Stimulated activated naive CD8-positive, alpha-beta T cell treated with anti-CD3 and anti-CD28 coated beads, Interleukin-15, Interleukin-2, amounts not matched to agents 100 ng/mL and 50 ng/mL, for 24 hours (primary cell): ENCODE measurements at regions not wholly inside any gene's neighbourhood (a gene's known extent, or its start where the extent isn't known, plus 50 kb on each side); places are given as distances from the start of the nearest gene placed in this dataset.
"Not testable (repeated sequence)": the region's sequence is repeated elsewhere in the genome, so short reads cannot be mapped to it uniquely, and the experiment has no call there.

Experiments
- H3K27ac Mint-ChIP-seq: one replicate; pipeline ENCODE4 v1.8.0; 2021; ENCODE audit warnings: mild to moderate bottlenecking, mixed read lengths
- H3K27me3 Mint-ChIP-seq: one replicate; pipeline ENCODE4 v1.8.0; 2021; ENCODE audit warnings: mixed read lengths
- H3K36me3 Mint-ChIP-seq: one replicate; pipeline ENCODE4 v1.8.0; 2021; ENCODE audit warnings: low read depth, mixed read lengths
- H3K4me1 Mint-ChIP-seq: one replicate; pipeline ENCODE4 v1.8.0; 2021; ENCODE audit warnings: low read depth, mixed read lengths
- H3K4me3 Mint-ChIP-seq: one replicate; pipeline ENCODE4 v1.8.0; 2021; ENCODE audit warnings: mild to moderate bottlenecking, mixed read lengths
- H3K9me3 Mint-ChIP-seq: one replicate; pipeline ENCODE4 v1.8.0; 2021; ENCODE audit warnings: mixed read lengths

- no peaks in the 10 kb centered on the region for H3K9me3 Mint-ChIP-seq
- no peaks in the 10 kb centered on the region for H3K36me3 Mint-ChIP-seq
- no peaks in the 10 kb centered on the region for H3K4me1 Mint-ChIP-seq
- H3K27me3 Mint-ChIP-seq, result no peaks in the 10 kb centered on the region
- H3K4me3 Mint-ChIP-seq, result no peak overlapping the region
- no peak overlapping the region for H3K27ac Mint-ChIP-seq
Observed at GRCh38 chr7:51455948-51456347, 139.3 kb upstream of the COBL start.

GRCh38 chr7:51455513-51455912, 138.9 kb upstream of the COBL start:
- Mint-ChIP-seq H3K27ac (no peak overlapping the region), H3K4me3 (no peak overlapping the region), H3K4me1 (no peaks in the 10 kb centered on the region), H3K9me3 (no peaks in the 10 kb centered on the region), H3K27me3 (no peaks in the 10 kb centered on the region), H3K36me3 (no peaks in the 10 kb centered on the region)

GRCh38 chr7:51455086-51455485, 138.5 kb upstream of the COBL start:
- Mint-ChIP-seq H3K4me3 (no peak overlapping the region), H3K27ac (no peak overlapping the region), H3K27me3 (no peaks in the 10 kb centered on the region), H3K36me3 (no peaks in the 10 kb centered on the region), H3K9me3 (no peaks in the 10 kb centered on the region), H3K4me1 (no peaks in the 10 kb centered on the region)

- Mint-ChIP-seq H3K9me3 (no peaks in the 10 kb centered on the region), H3K27me3 (peaks cover under 1% of the 10 kb centered on the region), H3K36me3 (no peaks in the 10 kb centered on the region), H3K27ac (no peak overlapping the region), H3K4me3 (no peak overlapping the region), H3K4me1 (no peaks in the 10 kb centered on the region)
Observed at GRCh38 chr7:51452694-51453093, 136.1 kb upstream of the COBL start.

- Mint-ChIP-seq H3K36me3 (no peaks in the 10 kb centered on the region), H3K4me3 (no peak overlapping the region), H3K27me3 (peaks cover 3% of the 10 kb centered on the region), H3K4me1 (no peaks in the 10 kb centered on the region), H3K9me3 (no peaks in the 10 kb centered on the region), H3K27ac (no peak overlapping the region)
Observed at GRCh38 chr7:51451751-51452476, 135.3 kb upstream of the COBL start.

- H3K4me1 Mint-ChIP-seq, result no peaks in the 10 kb centered on the region
- H3K36me3 Mint-ChIP-seq, result no peaks in the 10 kb centered on the region
- no peak overlapping the region for H3K4me3 Mint-ChIP-seq
- H3K27ac Mint-ChIP-seq, result no peak overlapping the region
- H3K9me3 Mint-ChIP-seq, result no peaks in the 10 kb centered on the region
- peaks cover 3% of the 10 kb centered on the region for H3K27me3 Mint-ChIP-seq
Observed at GRCh38 chr7:51450541-51450940, 133.9 kb upstream of the COBL start.

DNA sequence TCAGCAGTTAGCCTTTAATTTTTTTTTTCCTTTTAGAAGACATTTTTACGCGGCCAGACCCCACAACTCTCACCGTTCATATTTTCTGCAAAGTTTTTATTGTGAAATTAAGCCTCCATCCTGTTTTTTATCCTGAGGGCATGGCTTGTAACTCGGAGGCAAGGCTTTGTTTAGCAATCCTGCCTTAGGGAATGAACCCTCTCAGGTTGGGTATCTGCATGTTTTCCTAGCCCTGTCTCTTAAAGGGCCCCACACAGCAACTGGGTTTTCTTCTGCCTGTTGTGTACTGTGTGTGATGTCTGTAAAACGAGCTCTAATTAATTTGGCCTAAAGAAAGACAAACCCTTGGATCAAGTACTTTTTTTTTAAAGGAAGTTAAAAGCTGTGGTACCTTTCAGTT, 130.2 kb upstream of the COBL start:
- Mint-ChIP-seq H3K27me3 (peaks cover 3% of the 10 kb centered on the region), H3K4me3 (no peak overlapping the region), H3K36me3 (no peaks in the 10 kb centered on the region), H3K4me1 (no peaks in the 10 kb centered on the region), H3K9me3 (peaks cover 9% of the 10 kb centered on the region), H3K27ac (no peak overlapping the region)

DNA sequence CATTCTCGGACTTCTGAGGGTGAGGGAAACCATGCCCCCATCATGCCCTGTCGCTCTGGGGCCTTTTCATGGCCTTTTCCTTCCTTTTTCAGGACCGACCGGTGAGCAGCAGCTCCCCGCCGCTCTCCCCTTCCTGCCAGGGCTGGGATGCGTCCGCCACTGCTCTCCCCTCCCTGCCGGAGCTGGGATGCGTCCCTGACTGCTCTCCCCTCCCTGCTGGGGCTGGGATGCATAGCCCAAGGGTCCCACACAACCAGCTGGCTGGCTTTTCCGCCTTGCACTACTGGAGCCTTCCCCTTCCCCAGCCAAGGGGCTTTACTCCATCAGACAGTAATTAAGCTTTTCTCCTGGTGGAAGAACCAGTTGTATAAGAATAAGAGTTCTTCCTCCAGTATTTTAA, 129.7 kb upstream of the COBL start:
- Mint-ChIP-seq H3K4me3 (no peak overlapping the region), H3K36me3 (no peaks in the 10 kb centered on the region), H3K9me3 (peaks cover 9% of the 10 kb centered on the region), H3K4me1 (no peaks in the 10 kb centered on the region), H3K27me3 (peaks cover 3% of the 10 kb centered on the region), H3K27ac (no peak overlapping the region)

GRCh38 chr7:51444936-51445335, 128.3 kb upstream of the COBL start:
- Mint-ChIP-seq H3K27me3 (peaks cover 3% of the 10 kb centered on the region), H3K4me3 (no peak overlapping the region), H3K27ac (no peak overlapping the region), H3K36me3 (no peaks in the 10 kb centered on the region), H3K9me3 (peaks cover 9% of the 10 kb centered on the region), H3K4me1 (no peaks in the 10 kb centered on the region)

- no peaks in the 10 kb centered on the region for H3K4me1 Mint-ChIP-seq
- no peak overlapping the region for H3K27ac Mint-ChIP-seq
Observed at GRCh38 chr7:51430480-51431086, 114.0 kb upstream of the COBL start.

GRCh38 chr7:51428217-51428887, 111.7 kb upstream of the COBL start:
- H3K36me3 Mint-ChIP-seq, result no peaks in the 10 kb centered on the region
- no peak overlapping the region for H3K4me3 Mint-ChIP-seq
- no peaks in the 10 kb centered on the region for H3K27me3 Mint-ChIP-seq
- H3K27ac Mint-ChIP-seq, result no peak overlapping the region
- H3K4me1 Mint-ChIP-seq, result no peaks in the 10 kb centered on the region
- H3K9me3 Mint-ChIP-seq, result no peaks in the 10 kb centered on the region

More at GRCh38 chr7:51430480-51431086, 114.0 kb upstream of the COBL start:
- no peaks in the 10 kb centered on the region for H3K27me3 Mint-ChIP-seq
- H3K9me3 Mint-ChIP-seq, result no peaks in the 10 kb centered on the region
- no peak overlapping the region for H3K4me3 Mint-ChIP-seq
- no peaks in the 10 kb centered on the region for H3K36me3 Mint-ChIP-seq

DNA sequence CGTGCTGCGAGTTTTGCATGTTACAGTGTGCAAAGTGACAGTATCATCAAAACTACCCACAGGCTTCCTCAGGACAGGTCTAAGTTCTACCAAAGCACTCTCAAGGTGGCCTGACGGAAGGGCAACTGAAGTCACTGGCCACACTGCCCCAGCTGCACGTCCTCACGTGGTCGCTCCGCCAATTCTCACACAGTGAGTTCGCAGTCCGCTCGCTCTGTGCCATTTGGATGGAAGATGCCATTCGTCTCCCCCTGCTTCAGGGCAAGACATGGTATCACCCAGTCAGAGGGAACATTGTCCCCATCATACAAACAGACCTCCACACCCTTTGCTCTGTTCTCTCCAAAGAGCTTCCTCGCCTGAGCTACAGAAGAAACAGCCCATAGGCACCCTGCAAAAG, 109.6 kb upstream of the COBL start:
- Mint-ChIP-seq H3K27ac (no peak overlapping the region), H3K4me3 (no peak overlapping the region), H3K4me1 (no peaks in the 10 kb centered on the region), H3K9me3 (no peaks in the 10 kb centered on the region), H3K36me3 (no peaks in the 10 kb centered on the region), H3K27me3 (no peaks in the 10 kb centered on the region)

GRCh38 chr7:51409934-51410333, 93.3 kb upstream of the COBL start:
- H3K27ac Mint-ChIP-seq, H3K9me3 Mint-ChIP-seq, H3K27me3 Mint-ChIP-seq, H3K36me3 Mint-ChIP-seq, H3K4me1 Mint-ChIP-seq, H3K4me3 Mint-ChIP-seq: not testable (repeated sequence)

DNA sequence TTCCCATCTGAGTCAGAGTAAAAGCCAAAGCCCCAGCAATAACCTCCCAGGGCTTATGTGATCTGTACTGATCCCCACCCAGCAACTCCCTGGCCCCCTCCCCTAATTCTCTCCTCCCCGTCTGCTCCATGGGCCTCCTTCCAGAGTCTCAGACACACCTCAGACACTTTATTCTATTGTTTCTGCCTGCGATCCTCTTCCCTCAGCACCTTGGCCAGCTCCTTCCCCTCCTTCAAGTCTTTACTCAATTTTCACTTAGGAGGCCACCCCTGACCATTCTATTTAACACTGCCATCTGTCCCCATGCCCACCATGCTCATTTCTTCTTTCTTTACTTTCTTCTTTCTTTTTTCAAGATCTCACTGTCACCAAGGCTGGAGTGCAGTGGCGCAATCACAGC, 81.0 kb upstream of the COBL start:
- not testable (repeated sequence) for H3K9me3 Mint-ChIP-seq, H3K27me3 Mint-ChIP-seq, H3K4me3 Mint-ChIP-seq, H3K36me3 Mint-ChIP-seq, H3K4me1 Mint-ChIP-seq, H3K27ac Mint-ChIP-seq

DNA sequence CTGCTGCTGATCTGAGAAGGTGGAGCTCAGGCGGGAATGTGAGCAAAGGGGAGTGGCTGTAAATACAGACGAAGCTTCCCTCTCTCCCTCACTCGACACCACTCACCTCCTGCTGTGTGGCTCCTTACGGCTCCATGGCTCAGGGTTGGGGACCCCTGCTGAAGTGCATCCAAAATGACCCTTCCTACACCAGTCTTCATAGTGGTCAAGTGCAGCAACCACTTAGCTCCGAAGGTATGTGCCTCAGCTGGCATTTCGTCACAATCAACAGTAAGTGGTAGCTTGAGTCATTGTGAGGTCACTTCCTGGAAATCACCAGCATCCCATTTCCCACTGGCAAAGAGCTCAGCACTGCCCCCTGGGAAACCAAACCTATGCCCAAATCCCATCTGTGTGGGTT, 76.4 kb upstream of the COBL start:
- not testable (repeated sequence) for H3K4me1 Mint-ChIP-seq, H3K9me3 Mint-ChIP-seq, H3K27ac Mint-ChIP-seq

GRCh38 chr7:51389952-51390351, 73.3 kb upstream of the COBL start:
- H3K27ac Mint-ChIP-seq, result not testable (repeated sequence)

More for the DNA sequence above, 76.4 kb upstream of the COBL start:
- not testable (repeated sequence) for H3K4me3 Mint-ChIP-seq, H3K27me3 Mint-ChIP-seq, H3K36me3 Mint-ChIP-seq

More at GRCh38 chr7:51389952-51390351, 73.3 kb upstream of the COBL start:
- not testable (repeated sequence) for H3K4me3 Mint-ChIP-seq, H3K27me3 Mint-ChIP-seq, H3K9me3 Mint-ChIP-seq, H3K4me1 Mint-ChIP-seq, H3K36me3 Mint-ChIP-seq
